Panc1 (cell line): ENCODE measurements at regions not wholly inside any gene's neighbourhood (a gene's known extent, or its start where the extent isn't known, plus 50 kb on each side); places are given as distances from the start of the nearest gene placed in this dataset.

ENCODE experiments used
- ATAC-seq: fragments of 200-7000 bp; cut with Tn5 transposase; 2 replicates; pipeline ENCODE4 v1.9.1; 2020; ENCODE audit warnings: mild to moderate bottlenecking, moderate library complexity
- BruUV-seq: library from RNA; stranded (reverse); fragments of 400-500 nt; replicated peaks from 2 replicates; lab custom pipeline; 2021; lab: Mats Ljungman, UMichigan
- CTCF ChIA-PET: fragments of 300-600 bp; sonication (Branson Sonifier 250); formaldehyde crosslinking; loops from one replicate; lab custom pipeline; 2022; ENCODE audit warnings: antibody characterized with exemption; lab: Charles Lee
- POLR2A ChIA-PET: fragments of 300-600 bp; sonication (Branson Sonifier 250); formaldehyde crosslinking; loops from one replicate; lab custom pipeline; 2022; ENCODE audit warnings: antibody characterized with exemption; lab: Charles Lee
- DNase-seq: peaks from one replicate; pipeline ENCODE4 v3.0.0-alpha.2; 2010; ENCODE audit warnings: low read depth, low spot score
- H3K27ac ChIP-seq: 2 replicates; pipeline ENCODE4 v1.5.1; 2011; ENCODE audit warnings: mild to moderate bottlenecking, low read length, inconsistent platforms
- H3K27me3 ChIP-seq: fragments of 200-500 bp; sonication (Bioruptor generic); 2 replicates; pipeline ENCODE4 v1.6.0; 2014; ENCODE audit warnings: low read length, inconsistent platforms; ENCODE audit not compliant: control insufficient read depth, insufficient read depth
- H3K36me3 ChIP-seq: fragments of 200-500 bp; sonication (Bioruptor generic); 2 replicates; pipeline ENCODE4 v1.5.1; 2014; ENCODE audit warnings: inconsistent platforms, mild to moderate bottlenecking, low read length, moderate library complexity; ENCODE audit not compliant: control insufficient read depth, insufficient read depth
- H3K4me1 ChIP-seq: 2 replicates; pipeline ENCODE4 v1.5.1; 2011; ENCODE audit warnings: inconsistent platforms, mild to moderate bottlenecking, low read length, moderate library complexity; ENCODE audit not compliant: control insufficient read depth, insufficient read depth
- H3K4me3 ChIP-seq, 2 experiments: 2 replicates each; pipeline ENCODE4 v1.5.1; 2011 to 2012; ENCODE audit warnings: low read depth in 2 of 2, low read length in 2 of 2, mild to moderate bottlenecking in 2 of 2, inconsistent platforms in 1 of 2, moderate library complexity in 1 of 2
- H3K9me3 ChIP-seq: fragments of 200-500 bp; sonication (Bioruptor generic); 2 replicates; pipeline ENCODE4 v1.5.1; 2014; ENCODE audit warnings: low read depth, mild to moderate bottlenecking, inconsistent platforms, low read length, moderate library complexity; ENCODE audit not compliant: control insufficient read depth, insufficient read depth
- POLR2AphosphoS5 ChIP-seq: IDR thresholded peaks from 2 replicates; pipeline ENCODE4 v1.6.1; 2012; ENCODE audit warnings: mild to moderate bottlenecking, low read depth, low read length, moderate library complexity
- REST ChIP-seq, 2 experiments: IDR thresholded peaks; 2 replicates each; pipeline ENCODE4 v1.6.1; 2011 to 2012; ENCODE audit warnings: low read depth in 2 of 2, control low read depth in 1 of 2, low read length in 1 of 2, mild to moderate bottlenecking in 1 of 2, moderate library complexity in 1 of 2; ENCODE audit not compliant: insufficient read depth in 1 of 2
- SIN3A ChIP-seq: IDR thresholded peaks from 2 replicates; pipeline ENCODE4 v1.6.1; 2012; ENCODE audit warnings: low read depth, mild to moderate bottlenecking, low read length, moderate library complexity, borderline replicate concordance; ENCODE audit not compliant: insufficient read depth
- TCF7L2 ChIP-seq: IDR thresholded peaks from 2 replicates; pipeline ENCODE4 v1.6.1; 2011; ENCODE audit warnings: mild to moderate bottlenecking, low read depth, low read length, inconsistent platforms
- in situ Hi-C: cut with HindIII; loops from 2 replicates; pipeline ENCODE4 v1.10.0; 2016; ENCODE audit warnings: low sequenced_read_pairs, low pct_unique_long_range_greater_than_20kb
- intact Hi-C: fragments of 100-400 bp; cut with micrococcal nuclease; formaldehyde crosslinking; loops from one replicate; pipeline ENCODE4 v1.10.0; 2022; ENCODE audit not compliant: unreplicated experiment
- TF ChIP-seq, protein P1 (sequence below): fragments of 450-650 bp; IDR thresholded peaks from 2 replicates; pipeline ENCODE4 v1.5.1; 2017; ENCODE audit warnings: mild to moderate bottlenecking

- intact Hi-C loops (no loop called here), in situ Hi-C loops (no loop called here)
- Histone ChIP-seq H3K27ac (no peak overlapping the region), H3K9me3 (no peaks in the 10 kb centered on the region), H3K36me3 (no peaks in the 10 kb centered on the region), H3K4me1 (no peaks in the 10 kb centered on the region), H3K4me3 (no peak overlapping the region), H3K27me3 (no peaks in the 10 kb centered on the region)
- no TSS peak for BruUV-seq
- POLR2A ChIA-PET, result no interaction called here
- ATAC-seq (no peak), DNase-seq (no peak)
- TF ChIP-seq TCF7L2 (no peak), SIN3A (no peak), POLR2AphosphoS5 (no peak), REST (IDR thresholded peaks at IDR 0.05; ENCODE audit: insufficient read depth in 1 of 2, low read depth in 2 of 2, low read length in 1 of 2) (no peak)
- TF ChIP-seq, protein P1, sequence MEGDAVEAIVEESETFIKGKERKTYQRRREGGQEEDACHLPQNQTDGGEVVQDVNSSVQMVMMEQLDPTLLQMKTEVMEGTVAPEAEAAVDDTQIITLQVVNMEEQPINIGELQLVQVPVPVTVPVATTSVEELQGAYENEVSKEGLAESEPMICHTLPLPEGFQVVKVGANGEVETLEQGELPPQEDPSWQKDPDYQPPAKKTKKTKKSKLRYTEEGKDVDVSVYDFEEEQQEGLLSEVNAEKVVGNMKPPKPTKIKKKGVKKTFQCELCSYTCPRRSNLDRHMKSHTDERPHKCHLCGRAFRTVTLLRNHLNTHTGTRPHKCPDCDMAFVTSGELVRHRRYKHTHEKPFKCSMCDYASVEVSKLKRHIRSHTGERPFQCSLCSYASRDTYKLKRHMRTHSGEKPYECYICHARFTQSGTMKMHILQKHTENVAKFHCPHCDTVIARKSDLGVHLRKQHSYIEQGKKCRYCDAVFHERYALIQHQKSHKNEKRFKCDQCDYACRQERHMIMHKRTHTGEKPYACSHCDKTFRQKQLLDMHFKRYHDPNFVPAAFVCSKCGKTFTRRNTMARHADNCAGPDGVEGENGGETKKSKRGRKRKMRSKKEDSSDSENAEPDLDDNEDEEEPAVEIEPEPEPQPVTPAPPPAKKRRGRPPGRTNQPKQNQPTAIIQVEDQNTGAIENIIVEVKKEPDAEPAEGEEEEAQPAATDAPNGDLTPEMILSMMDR, result no peak
- CTCF ChIA-PET, result no interaction called here
Measured at GRCh38 chr13:58004751-58005150, 373.2 kb downstream of the PCDH17 start.

- intact Hi-C loops, result no loop called here
- no peak for ATAC-seq
- TF ChIP-seq, protein P1, result no peak
- TF ChIP-seq POLR2AphosphoS5 (no peak), SIN3A (no peak), REST (IDR thresholded peaks at IDR 0.05; ENCODE audit: insufficient read depth in 1 of 2, low read depth in 2 of 2, low read length in 1 of 2) (no peak), TCF7L2 (no peak)
- Histone ChIP-seq H3K4me3 (no peak overlapping the region), H3K4me1 (no peaks in the 10 kb centered on the region), H3K9me3 (no peaks in the 10 kb centered on the region), H3K27ac (no peak overlapping the region), H3K27me3 (no peaks in the 10 kb centered on the region), H3K36me3 (no peaks in the 10 kb centered on the region)
- CTCF ChIA-PET, result no interaction called here
- DNase-seq, result no peak
- BruUV-seq, result no TSS peak
- in situ Hi-C loops, result no loop called here
- POLR2A ChIA-PET, result no interaction called here
Measured at GRCh38 chr13:58018020-58018419, 386.5 kb downstream of the PCDH17 start.
